H1 (cell line): ENCODE measurements at regions not wholly inside any gene's neighbourhood (a gene's known extent, or its start where the extent isn't known, plus 50 kb on each side); places are given as distances from the start of the nearest gene placed in this dataset.

Experiments used
- CTCF ChIA-PET: fragments of 300-600 bp; sonication (Branson Sonifier 250); formaldehyde crosslinking; loops from one replicate; lab custom pipeline; 2021; ENCODE audit not compliant: partially characterized antibody; lab: Charles Lee
- POLR2A ChIA-PET: fragments of 300-600 bp; sonication (Branson Sonifier 250); formaldehyde crosslinking; loops from one replicate; lab custom pipeline; 2021; ENCODE audit warnings: inconsistent platforms; ENCODE audit not compliant: partially characterized antibody; lab: Charles Lee
- DNase-seq, 2 experiments: peaks; one replicate each; pipeline versions ENCODE4 v3.0.0 to v3.0.0-alpha.2; 2010 to 2022; ENCODE audit warnings: low spot score in 2 of 2, low read depth in 1 of 2, mixed read lengths in 1 of 2
- FAIRE-seq: peaks from 2 replicates; lab custom pipeline; 2011; peaks lifted over from hg19 to GRCh38; lab: Jason Lieb, UNC
- H2AFZ ChIP-seq: 2 replicates; pipeline ENCODE4 v1.8.1; 2012; ENCODE audit warnings: low read length, inconsistent platforms
- H2AK5ac ChIP-seq: 2 replicates; pipeline ENCODE4 v1.6.1; 2013; ENCODE audit warnings: low read depth, low read length
- H2BK120ac ChIP-seq: replicated peaks from 2 replicates; pipeline ENCODE3; 2013; ENCODE audit warnings: low read depth, low read length, inconsistent platforms
- H2BK12ac ChIP-seq: 2 replicates; pipeline ENCODE4 v1.6.1; 2013; ENCODE audit warnings: low read depth, low read length
- H2BK15ac ChIP-seq: 2 replicates; pipeline ENCODE4 v1.6.1; 2013; ENCODE audit warnings: low read length
- H2BK20ac ChIP-seq: 2 replicates; pipeline ENCODE4 v1.6.1; 2013; ENCODE audit warnings: low read length
- H2BK5ac ChIP-seq: 2 replicates; pipeline ENCODE4 v1.6.1; 2013; ENCODE audit warnings: low read depth, low read length
- H3K14ac ChIP-seq: 2 replicates; pipeline ENCODE4 v1.6.1; 2013; ENCODE audit warnings: inconsistent platforms; ENCODE audit not compliant: insufficient read length
- H3K18ac ChIP-seq: 2 replicates; pipeline ENCODE4 v1.6.1; 2013; ENCODE audit warnings: low read length; ENCODE audit errors: extremely low read depth
- H3K23ac ChIP-seq: 2 replicates; pipeline ENCODE4 v1.6.1; 2013; ENCODE audit warnings: inconsistent platforms; ENCODE audit not compliant: insufficient read length
- H3K23me2 ChIP-seq: 2 replicates; pipeline ENCODE4 v1.6.1; 2013; ENCODE audit warnings: low read depth, low read length
- H3K27ac ChIP-seq: 2 replicates; pipeline ENCODE4 v1.6.1; 2011; ENCODE audit warnings: low read depth, low read length, inconsistent platforms
- H3K27me3 ChIP-seq, 4 experiments: replicated peaks in 1 of 4; 1 replicate in 1 of 4; 2 replicates in 3 of 4; pipeline versions ENCODE4 v1.6.1 to v1.8.1; 2011 to 2013; ENCODE audit warnings: low read length in 3 of 4, mild to moderate bottlenecking in 3 of 4, inconsistent platforms in 2 of 4, mixed read lengths in 2 of 4, moderate library complexity in 1 of 4; ENCODE audit not compliant: control insufficient read depth in 3 of 4, insufficient read depth in 3 of 4; ENCODE audit errors: extremely low read depth in 1 of 4
- H3K36me3 ChIP-seq, 4 experiments: 2 replicates each; pipeline versions ENCODE4 v1.6.1 to v1.8.1; 2011 to 2013; ENCODE audit warnings: mild to moderate bottlenecking in 4 of 4, low read length in 3 of 4, moderate library complexity in 2 of 4, control low read depth in 1 of 4, inconsistent platforms in 1 of 4; ENCODE audit not compliant: insufficient read depth in 4 of 4, control insufficient read depth in 2 of 4
- H3K4ac ChIP-seq: replicated peaks from 2 replicates; pipeline ENCODE3; 2013; ENCODE audit warnings: low read length, low read depth, mixed read lengths, inconsistent platforms; ENCODE audit not compliant: insufficient read length
- H3K4me1 ChIP-seq, 4 experiments: replicated peaks in 1 of 4; 1 replicate in 1 of 4; 2 replicates in 3 of 4; pipeline versions ENCODE4 v1.6.1 to v1.8.1; 2011 to 2013; ENCODE audit warnings: low read length in 3 of 4, inconsistent platforms in 2 of 4, mixed read lengths in 1 of 4; ENCODE audit not compliant: insufficient read depth in 4 of 4, control insufficient read depth in 3 of 4
- H3K4me2 ChIP-seq, 2 experiments: 2 replicates each; pipeline versions ENCODE4 v1.6.1 to v1.8.1; 2011 to 2013; ENCODE audit warnings: low read depth in 2 of 2, low read length in 2 of 2, control low read depth in 1 of 2, inconsistent platforms in 1 of 2, mild to moderate bottlenecking in 1 of 2; ENCODE audit not compliant: insufficient read depth in 1 of 2
- H3K4me3 ChIP-seq, 4 experiments: fragments of 200-600, 300-600 bp in 1 of 4; sonication (generic), shearing (Covaris generic), sonication (Bioruptor Twin) in 1 of 4; 2 replicates each; pipeline versions ENCODE4 v1.5.1 to v1.8.1; 2011 to 2016; ENCODE audit warnings: low read length in 4 of 4, low read depth in 3 of 4, control low read depth in 2 of 4, inconsistent platforms in 2 of 4, mild to moderate bottlenecking in 2 of 4, mixed read lengths in 1 of 4, moderate library complexity in 1 of 4; ENCODE audit not compliant: insufficient read depth in 2 of 4; ENCODE audit errors: extremely low read depth in 1 of 4
- H3K56ac ChIP-seq: replicated peaks from 2 replicates; pipeline ENCODE3; 2013; ENCODE audit warnings: low read depth, mild to moderate bottlenecking, mixed read lengths, low read length, inconsistent platforms; ENCODE audit not compliant: insufficient read length
- H3K79me1 ChIP-seq: 2 replicates; pipeline ENCODE4 v1.6.1; 2013; ENCODE audit warnings: low read depth, low read length, control low read depth
- H3K79me2 ChIP-seq, 2 experiments: 2 replicates each; pipeline versions ENCODE4 v1.6.1 to v1.8.1; 2012 to 2013; ENCODE audit warnings: low read length in 2 of 2, mild to moderate bottlenecking in 2 of 2, inconsistent platforms in 1 of 2; ENCODE audit not compliant: insufficient read depth in 2 of 2, control insufficient read depth in 1 of 2
- H3K9ac ChIP-seq, 4 experiments: replicated peaks in 1 of 4; 1 replicate in 1 of 4; 2 replicates in 3 of 4; pipeline versions ENCODE4 v1.6.1 to v1.8.1; 2011 to 2013; ENCODE audit warnings: low read depth in 3 of 4, low read length in 3 of 4, control low read depth in 2 of 4, mild to moderate bottlenecking in 2 of 4, moderate library complexity in 2 of 4, inconsistent platforms in 1 of 4; ENCODE audit errors: extremely low read depth in 1 of 4
- H3K9me3 ChIP-seq, 2 experiments: 2 replicates each; pipeline versions ENCODE4 v1.6.1 to v1.8.1; 2012 to 2013; ENCODE audit warnings: mild to moderate bottlenecking in 2 of 2, moderate library complexity in 2 of 2, control low read depth in 1 of 2, inconsistent platforms in 1 of 2, low read depth in 1 of 2, low read length in 1 of 2, mixed read lengths in 1 of 2; ENCODE audit not compliant: insufficient read depth in 2 of 2
- H4K20me1 ChIP-seq, 2 experiments: replicated peaks in 1 of 2; 2 replicates each; pipeline versions ENCODE3 to v1.8.1; 2011 to 2013; ENCODE audit warnings: inconsistent platforms in 2 of 2, low read length in 2 of 2, mild to moderate bottlenecking in 1 of 2; ENCODE audit not compliant: insufficient read depth in 2 of 2, control insufficient read depth in 1 of 2
- H4K5ac ChIP-seq: 2 replicates; pipeline ENCODE4 v1.6.1; 2013; ENCODE audit warnings: low read length, low read depth, mixed read lengths, inconsistent platforms; ENCODE audit not compliant: insufficient read length
- H4K8ac ChIP-seq: 2 replicates; pipeline ENCODE4 v1.8.0; 2013; ENCODE audit warnings: mild to moderate bottlenecking, moderate library complexity, low read length, inconsistent platforms; ENCODE audit not compliant: insufficient read depth; ENCODE audit errors: extremely low read depth
- H4K91ac ChIP-seq: replicated peaks from 2 replicates; pipeline ENCODE3; 2013; ENCODE audit warnings: low read length, mixed read lengths, inconsistent platforms; ENCODE audit not compliant: insufficient read length
- CBX8 ChIP-seq: fragments of 300-800, 300-1000 bp; sonication (generic); IDR thresholded peaks from 2 replicates; pipeline ENCODE4 v1.7.1; 2016; ENCODE audit warnings: low read depth, low read length, borderline replicate concordance
- CHD1 ChIP-seq: IDR thresholded peaks from 2 replicates; pipeline ENCODE4 v1.6.1; 2012; ENCODE audit warnings: low read depth, low read length, improper control_type of control experiment
- EP300 ChIP-seq, 2 experiments: IDR thresholded peaks; 1 replicate in 1 of 2; 2 replicates in 1 of 2; pipeline ENCODE4 v1.6.1; 2011 to 2012; ENCODE audit warnings: low read depth in 2 of 2, low read length in 2 of 2, mild to moderate bottlenecking in 2 of 2, borderline replicate concordance in 1 of 2, inconsistent platforms in 1 of 2, moderate library complexity in 1 of 2
- EZH2 ChIP-seq: fragments of 200-600 bp; sonication (generic); IDR thresholded peaks from 2 replicates; pipeline ENCODE4 v1.7.1; 2012; ENCODE audit warnings: low read depth, mild to moderate bottlenecking, moderate library complexity, low read length, inconsistent platforms; ENCODE audit not compliant: severe bottlenecking
- HDAC2 ChIP-seq, 2 experiments: fragments of 300-600 bp in 1 of 2; sonication (generic) in 1 of 2; IDR thresholded peaks; 2 replicates each; pipeline ENCODE4 v1.6.1; 2011 to 2012; ENCODE audit warnings: low read depth in 2 of 2, low read length in 2 of 2, mild to moderate bottlenecking in 2 of 2, moderate library complexity in 2 of 2, borderline replicate concordance in 1 of 2, inconsistent platforms in 1 of 2
- RXRA ChIP-seq: IDR thresholded peaks from 2 replicates; pipeline ENCODE4 v1.6.1; 2011; ENCODE audit warnings: low read depth, mild to moderate bottlenecking, low read length, moderate library complexity; ENCODE audit not compliant: insufficient read depth
- SP2 ChIP-seq: IDR thresholded peaks from 2 replicates; pipeline ENCODE4 v1.6.1; 2012; ENCODE audit warnings: mild to moderate bottlenecking, low read length, inconsistent platforms
- WGBS, 2 experiments: shearing (Covaris generic) in 1 of 2; methylation state at CpG; one replicate each; pipeline versions ENCODE4 v1.1.6 to v1.1.7; 2013 to 2015; ENCODE audit warnings: low lambda C conversion rate in 2 of 2, mixed read lengths in 2 of 2, inconsistent platforms in 1 of 2, low coverage in 1 of 2, missing lambda C conversion rate in 1 of 2; ENCODE audit not compliant: insufficient replicate concordance in 2 of 2, insufficient coverage in 1 of 2, insufficient read length in 1 of 2; ENCODE audit errors: extremely low coverage in 1 of 2, missing lambda C conversion rate in 1 of 2; 5-methylcytosine and 5-hydroxymethylcytosine counted together
- TF ChIP-seq, protein P1 (sequence below): IDR thresholded peaks from 2 replicates; pipeline ENCODE4 v1.6.1; 2011; ENCODE audit warnings: low read depth, mild to moderate bottlenecking, low read length; ENCODE audit not compliant: insufficient read depth
- TF ChIP-seq, protein P2 (sequence below): IDR thresholded peaks from 2 replicates; pipeline ENCODE4 v1.6.1; 2012; ENCODE audit warnings: low read length, inconsistent platforms

DNA sequence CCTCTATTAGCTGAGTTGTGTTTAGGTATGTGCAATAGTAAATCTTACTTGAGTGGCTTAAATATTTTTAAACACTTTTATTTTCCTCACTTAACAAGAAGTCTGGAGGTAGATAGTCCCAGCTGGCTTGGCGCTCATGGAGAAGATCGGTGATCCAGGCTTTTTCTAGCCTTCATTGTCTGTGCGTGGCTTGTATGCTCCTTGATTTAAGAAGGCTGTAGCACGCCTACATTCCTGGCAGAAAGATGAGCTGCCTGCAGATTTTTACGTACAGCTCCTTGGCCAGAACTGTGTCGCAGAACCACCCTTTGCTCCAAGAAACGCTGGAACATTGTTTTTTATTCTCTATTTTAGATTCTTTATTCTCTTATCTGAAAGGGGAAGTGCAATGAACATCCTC is 284.1 kb downstream of the KIF20B start:
- Histone ChIP-seq H4K91ac (no peak overlapping the region), H2AFZ (no peak overlapping the region), H3K18ac (no peak overlapping the region), H3K9me3 (no peaks in the 10 kb centered on the region), H3K23me2 (no peaks in the 10 kb centered on the region), H4K5ac (no peak overlapping the region), H3K4me1 (peaks cover 0 to 2% (median 1%) of the 10 kb centered on the region in 4 experiments; a peak in 2 of 7 replicates), H3K79me2 (no peaks in the 10 kb centered on the region), H3K79me1 (no peaks in the 10 kb centered on the region), H2BK12ac (no peak overlapping the region), H3K9ac (no peak overlapping the region), H3K14ac (no peak overlapping the region), H3K4me2 (no peak overlapping the region), H2AK5ac (no peak overlapping the region), H2BK15ac (no peak overlapping the region), H3K27ac (no peak overlapping the region), H3K23ac (no peak overlapping the region), H3K27me3 (peaks cover 14 to 26% (median 23%) of the 10 kb centered on the region in 4 experiments), H4K8ac (no peak overlapping the region), H3K4ac (no peak overlapping the region), H3K56ac (no peak overlapping the region), H3K4me3 (no peak overlapping the region), H3K36me3 (no peaks in the 10 kb centered on the region; a peak in 2 of 8 replicates), H4K20me1 (no peaks in the 10 kb centered on the region), H2BK20ac (no peak overlapping the region), H2BK5ac (no peak overlapping the region), H2BK120ac (no peak overlapping the region)
- DNase-seq, result no peak
- ChIA-PET POLR2A (no interaction called here), CTCF (no interaction called here)
- no peak for FAIRE-seq
- 83% methylated on average over 7 of the region's 7 CpGs; no CpG with 5 or more reads in 1 of the 2 experiments for WGBS, 2 experiments
- TF ChIP-seq, protein P1, sequence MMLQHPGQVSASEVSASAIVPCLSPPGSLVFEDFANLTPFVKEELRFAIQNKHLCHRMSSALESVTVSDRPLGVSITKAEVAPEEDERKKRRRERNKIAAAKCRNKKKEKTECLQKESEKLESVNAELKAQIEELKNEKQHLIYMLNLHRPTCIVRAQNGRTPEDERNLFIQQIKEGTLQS, result no peak
- no peak for TF ChIP-seq HDAC2 (IDR thresholded peaks at IDR 0.05; ENCODE audit: borderline replicate concordance in 1 of 2, low read depth in 2 of 2, low read length in 2 of 2)
- no peak for TF ChIP-seq SP2
- TF ChIP-seq, protein P2, sequence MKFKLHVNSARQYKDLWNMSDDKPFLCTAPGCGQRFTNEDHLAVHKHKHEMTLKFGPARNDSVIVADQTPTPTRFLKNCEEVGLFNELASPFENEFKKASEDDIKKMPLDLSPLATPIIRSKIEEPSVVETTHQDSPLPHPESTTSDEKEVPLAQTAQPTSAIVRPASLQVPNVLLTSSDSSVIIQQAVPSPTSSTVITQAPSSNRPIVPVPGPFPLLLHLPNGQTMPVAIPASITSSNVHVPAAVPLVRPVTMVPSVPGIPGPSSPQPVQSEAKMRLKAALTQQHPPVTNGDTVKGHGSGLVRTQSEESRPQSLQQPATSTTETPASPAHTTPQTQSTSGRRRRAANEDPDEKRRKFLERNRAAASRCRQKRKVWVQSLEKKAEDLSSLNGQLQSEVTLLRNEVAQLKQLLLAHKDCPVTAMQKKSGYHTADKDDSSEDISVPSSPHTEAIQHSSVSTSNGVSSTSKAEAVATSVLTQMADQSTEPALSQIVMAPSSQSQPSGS, result no peak
- TF ChIP-seq RXRA, result no peak
- TF ChIP-seq EP300 (IDR thresholded peaks at IDR 0.05; ENCODE audit: borderline replicate concordance in 1 of 2, low read depth in 2 of 2, low read length in 2 of 2), result no peak
- no peak for TF ChIP-seq CBX8
- TF ChIP-seq CHD1, result no peak
- TF ChIP-seq EZH2, result no peak
